Hepatocyte (in vitro differentiated cells): ENCODE measurements at regions not wholly inside any gene's neighbourhood (a gene's known extent, or its start where the extent isn't known, plus 50 kb on each side); places are given as distances from the start of the nearest gene placed in this dataset.

Experiments
- DNase-seq: peaks from one replicate; pipeline ENCODE4 v3.0.0-alpha.2; 2016; ENCODE audit warnings: low spot score
- H2AFZ ChIP-seq: fragments of 200-600 bp; sonication (generic); 2 replicates; pipeline ENCODE4 v1.6.0; 2016; ENCODE audit warnings: antibody characterized with exemption, mild to moderate bottlenecking
- H3K27ac ChIP-seq: fragments of 200-600 bp; sonication (generic); 2 replicates; pipeline ENCODE4 v1.5.1; 2016; ENCODE audit warnings: mild to moderate bottlenecking
- H3K27me3 ChIP-seq: fragments of 200-600 bp; sonication (generic); 2 replicates; pipeline ENCODE4 v1.6.1; 2016
- H3K36me3 ChIP-seq: fragments of 200-600 bp; sonication (generic); replicated peaks from 2 replicates; pipeline ENCODE4 v1.5.1; 2016; ENCODE audit warnings: low read depth; ENCODE audit not compliant: insufficient read depth
- H3K4me1 ChIP-seq: fragments of 200-600 bp; sonication (generic); 2 replicates; pipeline ENCODE4 v1.5.1; 2016; ENCODE audit warnings: mild to moderate bottlenecking, moderate library complexity; ENCODE audit not compliant: insufficient read depth
- H3K4me2 ChIP-seq: fragments of 200-600 bp; sonication (generic); 2 replicates; pipeline ENCODE4 v1.6.0; 2016
- H3K4me3 ChIP-seq: fragments of 200-600 bp; sonication (generic); 2 replicates; pipeline ENCODE4 v1.5.1; 2016; ENCODE audit warnings: mild to moderate bottlenecking
- H3K79me2 ChIP-seq: fragments of 200-600 bp; sonication (generic); 2 replicates; pipeline ENCODE4 v1.6.0; 2017; ENCODE audit warnings: mild to moderate bottlenecking
- H3K9me2 ChIP-seq: fragments of 200-600 bp; sonication (generic); replicated peaks from 2 replicates; pipeline ENCODE4 v1.6.0; 2017; ENCODE audit warnings: mild to moderate bottlenecking; ENCODE audit not compliant: insufficient read depth
- H3K9me3 ChIP-seq: fragments of 200-600 bp; sonication (generic); 2 replicates; pipeline ENCODE4 v1.5.1; 2016; ENCODE audit warnings: low read depth, mild to moderate bottlenecking
- H4K20me1 ChIP-seq: fragments of 200-600 bp; sonication (generic); 2 replicates; pipeline ENCODE4 v1.6.0; 2016; ENCODE audit warnings: mild to moderate bottlenecking; ENCODE audit not compliant: insufficient read depth, poor library complexity, severe bottlenecking
- CTCF ChIP-seq: fragments of 200-600 bp; sonication (generic); IDR thresholded peaks from 2 replicates; pipeline ENCODE4 v1.5.1; 2016; ENCODE audit warnings: antibody characterized with exemption, mild to moderate bottlenecking; ENCODE audit not compliant: poor library complexity
- EZH2 ChIP-seq: fragments of 200-600 bp; sonication (generic); IDR thresholded peaks from 2 replicates; pipeline ENCODE4 v1.6.1; 2016; ENCODE audit warnings: antibody characterized with exemption, mild to moderate bottlenecking, borderline replicate concordance
- EZH2phosphoT487 ChIP-seq: fragments of 200-600 bp; sonication (generic); IDR thresholded peaks from one replicate; pipeline ENCODE4 v1.6.1; 2018; ENCODE audit warnings: antibody characterized with exemption, mild to moderate bottlenecking, low read depth, moderate library complexity; ENCODE audit not compliant: unreplicated experiment, severe bottlenecking
- WGBS: methylation state at CpG from one replicate; pipeline ENCODE4 v1.1.6; 2016; ENCODE audit warnings: low lambda C conversion rate; ENCODE audit errors: missing lambda C conversion rate; 5-methylcytosine and 5-hydroxymethylcytosine counted together

GRCh38 chr19:21612403-21612872 is 107.0 kb downstream of the ZNF429 start:
- Histone ChIP-seq H3K4me2 (no peak overlapping the region), H3K4me1 (peaks cover 8% of the 10 kb centered on the region), H3K27ac (no peak overlapping the region), H3K27me3 (no peaks in the 10 kb centered on the region), H3K4me3 (no peak overlapping the region), H2AFZ (no peak overlapping the region), H3K9me3 (no peaks in the 10 kb centered on the region), H4K20me1 (no peaks in the 10 kb centered on the region), H3K36me3 (no peaks in the 10 kb centered on the region), H3K79me2 (no peaks in the 10 kb centered on the region), H3K9me2 (no peaks in the 10 kb centered on the region)
- no peak for TF ChIP-seq EZH2
- TF ChIP-seq CTCF: no peak
- no peak for TF ChIP-seq EZH2phosphoT487
- DNase-seq: no peak
- WGBS: 58% methylated on average over 1 of the region's 1 CpG

GRCh38 chr19:21611659-21612402 is 106.4 kb downstream of the ZNF429 start:
- TF ChIP-seq EZH2 (no peak), EZH2phosphoT487 (no peak), CTCF (no peak)
- H2AFZ ChIP-seq: no peak overlapping the region
- 29% methylated on average over 4 of the region's 4 CpGs for WGBS
- H3K27me3 ChIP-seq: no peaks in the 10 kb centered on the region
- DNase-seq: no peak
- H4K20me1 ChIP-seq: no peaks in the 10 kb centered on the region
- H3K4me3 ChIP-seq: no peak overlapping the region
- no peaks in the 10 kb centered on the region for H3K79me2 ChIP-seq
- H3K9me3 ChIP-seq: no peaks in the 10 kb centered on the region
- peaks cover 8% of the 10 kb centered on the region for H3K4me1 ChIP-seq
- peak overlapping the region; percentile 54 for H3K4me2 ChIP-seq
- no peaks in the 10 kb centered on the region for H3K36me3 ChIP-seq
- no peaks in the 10 kb centered on the region for H3K9me2 ChIP-seq
- no peak overlapping the region for H3K27ac ChIP-seq

- no peak for DNase-seq
- Histone ChIP-seq H3K9me2 (no peaks in the 10 kb centered on the region), H3K9me3 (no peaks in the 10 kb centered on the region), H4K20me1 (no peaks in the 10 kb centered on the region), H3K27me3 (no peaks in the 10 kb centered on the region), H3K79me2 (no peaks in the 10 kb centered on the region), H3K36me3 (no peaks in the 10 kb centered on the region), H3K27ac (no peak overlapping the region), H3K4me2 (no peak overlapping the region), H2AFZ (no peak overlapping the region), H3K4me1 (peaks cover 8% of the 10 kb centered on the region), H3K4me3 (no peak overlapping the region)
- TF ChIP-seq CTCF: no peak
- WGBS: 71% methylated on average over 1 of the region's 1 CpG
Measured at GRCh38 chr19:21610787-21611186, 105.4 kb downstream of the ZNF429 start.

GRCh38 chr19:21610341-21610740 is 104.9 kb downstream of the ZNF429 start:
- no peak for DNase-seq
- no peaks in the 10 kb centered on the region for H3K9me2 ChIP-seq
- H4K20me1 ChIP-seq: no peaks in the 10 kb centered on the region
- no peaks in the 10 kb centered on the region for H3K79me2 ChIP-seq
- H3K4me1 ChIP-seq: peaks cover 8% of the 10 kb centered on the region
- H3K27me3 ChIP-seq: no peaks in the 10 kb centered on the region
- H3K4me3 ChIP-seq: no peak overlapping the region
- H3K36me3 ChIP-seq: no peaks in the 10 kb centered on the region
- no peaks in the 10 kb centered on the region for H3K9me3 ChIP-seq
- no peak overlapping the region for H3K4me2 ChIP-seq
- TF ChIP-seq EZH2phosphoT487 (no peak), CTCF (no peak), EZH2 (no peak)
- H2AFZ ChIP-seq: no peak overlapping the region
- 70% methylated on average over 3 of the region's 3 CpGs for WGBS
- no peak overlapping the region for H3K27ac ChIP-seq
